ENCODE measurements at regions not wholly inside any gene's neighbourhood (a gene's known extent, or its start where the extent isn't known, plus 50 kb on each side); places are given as distances from the start of the nearest gene placed in this dataset.

GRCh38 chr1:56077206-56077605, 502.2 kb downstream of the PLPP3 start:
- no peak for DNase-seq (ENCODE audit: low read depth)
- Histone ChIP-seq H3K36me3 (ENCODE audit: control insufficient read depth, insufficient read depth, low read length, severe bottlenecking) (no peaks in the 10 kb centered on the region), H3K27me3 (replicated peaks; ENCODE audit: control insufficient read depth, insufficient read depth, low read length) (no peaks in the 10 kb centered on the region), H3K4me3 (ENCODE audit: low read length) (no peak overlapping the region), H3K9me3 (ENCODE audit: control insufficient read depth, low read length) (no peaks in the 10 kb centered on the region), H3K4me1 (ENCODE audit: control insufficient read depth, insufficient read depth, low read length) (peaks cover 46% of the 10 kb centered on the region), H3K9ac (ENCODE audit: low read length) (no peak overlapping the region)

- DNase-seq (ENCODE audit: low read depth): peak; percentile 91
- Histone ChIP-seq H3K27me3 (replicated peaks; ENCODE audit: control insufficient read depth, insufficient read depth, low read length) (no peaks in the 10 kb centered on the region), H3K36me3 (ENCODE audit: control insufficient read depth, insufficient read depth, low read length, severe bottlenecking) (no peaks in the 10 kb centered on the region), H3K4me1 (ENCODE audit: control insufficient read depth, insufficient read depth, low read length) (peaks cover 32% of the 10 kb centered on the region), H3K4me3 (ENCODE audit: low read length) (no peak overlapping the region), H3K9ac (ENCODE audit: low read length) (peak overlapping the region; percentile 57), H3K9me3 (ENCODE audit: control insufficient read depth, low read length) (no peaks in the 10 kb centered on the region)
Measured at GRCh38 chr1:56074007-56074651, 505.2 kb downstream of the PLPP3 start.

GRCh38 chr1:56073614-56074006, 505.8 kb downstream of the PLPP3 start:
- H3K27me3 ChIP-seq (replicated peaks; ENCODE audit: control insufficient read depth, insufficient read depth, low read length): no peaks in the 10 kb centered on the region
- H3K9ac ChIP-seq (ENCODE audit: low read length): peak overlapping the region; percentile 57
- DNase-seq (ENCODE audit: low read depth): no peak
- no peaks in the 10 kb centered on the region for H3K36me3 ChIP-seq (ENCODE audit: control insufficient read depth, insufficient read depth, low read length, severe bottlenecking)
- no peak overlapping the region for H3K4me3 ChIP-seq (ENCODE audit: low read length)
- H3K4me1 ChIP-seq (ENCODE audit: control insufficient read depth, insufficient read depth, low read length): peaks cover 36% of the 10 kb centered on the region
- H3K9me3 ChIP-seq (ENCODE audit: control insufficient read depth, low read length): no peaks in the 10 kb centered on the region

GRCh38 chr1:56073206-56073605, 506.2 kb downstream of the PLPP3 start:
- Histone ChIP-seq H3K9ac (ENCODE audit: low read length) (peak overlapping the region; percentile 57), H3K4me1 (ENCODE audit: control insufficient read depth, insufficient read depth, low read length) (peaks cover 41% of the 10 kb centered on the region), H3K9me3 (ENCODE audit: control insufficient read depth, low read length) (no peaks in the 10 kb centered on the region), H3K4me3 (ENCODE audit: low read length) (no peak overlapping the region), H3K36me3 (ENCODE audit: control insufficient read depth, insufficient read depth, low read length, severe bottlenecking) (no peaks in the 10 kb centered on the region), H3K27me3 (replicated peaks; ENCODE audit: control insufficient read depth, insufficient read depth, low read length) (no peaks in the 10 kb centered on the region)
- no peak for DNase-seq (ENCODE audit: low read depth)

GRCh38 chr1:56072310-56072709, 507.1 kb downstream of the PLPP3 start:
- H3K27me3 ChIP-seq (replicated peaks; ENCODE audit: control insufficient read depth, insufficient read depth, low read length): no peaks in the 10 kb centered on the region
- H3K9ac ChIP-seq (ENCODE audit: low read length): no peak overlapping the region
- DNase-seq (ENCODE audit: low read depth): no peak
- H3K4me1 ChIP-seq (ENCODE audit: control insufficient read depth, insufficient read depth, low read length): peaks cover 37% of the 10 kb centered on the region
- H3K36me3 ChIP-seq (ENCODE audit: control insufficient read depth, insufficient read depth, low read length, severe bottlenecking): no peaks in the 10 kb centered on the region
- H3K4me3 ChIP-seq (ENCODE audit: low read length): no peak overlapping the region
- no peaks in the 10 kb centered on the region for H3K9me3 ChIP-seq (ENCODE audit: control insufficient read depth, low read length)

- no peak overlapping the region for H3K4me3 ChIP-seq (ENCODE audit: low read length)
- no peaks in the 10 kb centered on the region for H3K27me3 ChIP-seq (replicated peaks; ENCODE audit: control insufficient read depth, insufficient read depth, low read length)
- H3K9me3 ChIP-seq (ENCODE audit: control insufficient read depth, low read length): no peaks in the 10 kb centered on the region
- no peak overlapping the region for H3K9ac ChIP-seq (ENCODE audit: low read length)
- H3K4me1 ChIP-seq (ENCODE audit: control insufficient read depth, insufficient read depth, low read length): peaks cover 31% of the 10 kb centered on the region
- no peak for DNase-seq (ENCODE audit: low read depth)
- H3K36me3 ChIP-seq (ENCODE audit: control insufficient read depth, insufficient read depth, low read length, severe bottlenecking): no peaks in the 10 kb centered on the region
Measured at GRCh38 chr1:56071351-56071750, 508.0 kb downstream of the PLPP3 start.

GRCh38 chr1:56070601-56071000, 508.8 kb downstream of the PLPP3 start:
- H3K27me3 ChIP-seq (replicated peaks; ENCODE audit: control insufficient read depth, insufficient read depth, low read length): no peaks in the 10 kb centered on the region
- peaks cover 36% of the 10 kb centered on the region for H3K4me1 ChIP-seq (ENCODE audit: control insufficient read depth, insufficient read depth, low read length)
- no peak overlapping the region for H3K4me3 ChIP-seq (ENCODE audit: low read length)
- peak; percentile 79 for DNase-seq (ENCODE audit: low read depth)
- no peaks in the 10 kb centered on the region for H3K9me3 ChIP-seq (ENCODE audit: control insufficient read depth, low read length)
- no peak overlapping the region for H3K9ac ChIP-seq (ENCODE audit: low read length)
- H3K36me3 ChIP-seq (ENCODE audit: control insufficient read depth, insufficient read depth, low read length, severe bottlenecking): no peaks in the 10 kb centered on the region

- no peak for DNase-seq (ENCODE audit: low read depth)
- Histone ChIP-seq H3K4me1 (ENCODE audit: control insufficient read depth, insufficient read depth, low read length) (peaks cover 44% of the 10 kb centered on the region), H3K27me3 (replicated peaks; ENCODE audit: control insufficient read depth, insufficient read depth, low read length) (no peaks in the 10 kb centered on the region), H3K9ac (ENCODE audit: low read length) (no peak overlapping the region), H3K36me3 (ENCODE audit: control insufficient read depth, insufficient read depth, low read length, severe bottlenecking) (no peaks in the 10 kb centered on the region), H3K9me3 (ENCODE audit: control insufficient read depth, low read length) (no peaks in the 10 kb centered on the region), H3K4me3 (ENCODE audit: low read length) (no peak overlapping the region)
Measured at GRCh38 chr1:56069824-56070223, 509.5 kb downstream of the PLPP3 start.

- no peaks in the 10 kb centered on the region for H3K9me3 ChIP-seq (ENCODE audit: control insufficient read depth, low read length)
- no peak overlapping the region for H3K9ac ChIP-seq (ENCODE audit: low read length)
- H3K27me3 ChIP-seq (replicated peaks; ENCODE audit: control insufficient read depth, insufficient read depth, low read length): no peaks in the 10 kb centered on the region
- H3K36me3 ChIP-seq (ENCODE audit: control insufficient read depth, insufficient read depth, low read length, severe bottlenecking): no peaks in the 10 kb centered on the region
- no peak for DNase-seq (ENCODE audit: low read depth)
- peaks cover 46% of the 10 kb centered on the region for H3K4me1 ChIP-seq (ENCODE audit: control insufficient read depth, insufficient read depth, low read length)
- no peak overlapping the region for H3K4me3 ChIP-seq (ENCODE audit: low read length)
Measured at GRCh38 chr1:56068908-56069307, 510.5 kb downstream of the PLPP3 start.

GRCh38 chr1:56068210-56068609, 511.2 kb downstream of the PLPP3 start:
- Histone ChIP-seq H3K9ac (ENCODE audit: low read length) (no peak overlapping the region), H3K4me3 (ENCODE audit: low read length) (no peak overlapping the region), H3K9me3 (ENCODE audit: control insufficient read depth, low read length) (no peaks in the 10 kb centered on the region), H3K36me3 (ENCODE audit: control insufficient read depth, insufficient read depth, low read length, severe bottlenecking) (no peaks in the 10 kb centered on the region), H3K27me3 (replicated peaks; ENCODE audit: control insufficient read depth, insufficient read depth, low read length) (no peaks in the 10 kb centered on the region), H3K4me1 (ENCODE audit: control insufficient read depth, insufficient read depth, low read length) (peaks cover 45% of the 10 kb centered on the region)
- no peak for DNase-seq (ENCODE audit: low read depth)

GRCh38 chr1:56065729-56066128, 513.6 kb downstream of the PLPP3 start:
- Histone ChIP-seq H3K4me1 (ENCODE audit: control insufficient read depth, insufficient read depth, low read length) (peaks cover 48% of the 10 kb centered on the region), H3K36me3 (ENCODE audit: control insufficient read depth, insufficient read depth, low read length, severe bottlenecking) (no peaks in the 10 kb centered on the region), H3K9me3 (ENCODE audit: control insufficient read depth, low read length) (no peaks in the 10 kb centered on the region), H3K4me3 (ENCODE audit: low read length) (no peak overlapping the region), H3K27me3 (replicated peaks; ENCODE audit: control insufficient read depth, insufficient read depth, low read length) (no peaks in the 10 kb centered on the region), H3K9ac (ENCODE audit: low read length) (no peak overlapping the region)
- DNase-seq (ENCODE audit: low read depth): no peak

GRCh38 chr1:56064705-56065104, 514.7 kb downstream of the PLPP3 start:
- H3K27me3 ChIP-seq (replicated peaks; ENCODE audit: control insufficient read depth, insufficient read depth, low read length): no peaks in the 10 kb centered on the region
- H3K9me3 ChIP-seq (ENCODE audit: control insufficient read depth, low read length): no peaks in the 10 kb centered on the region
- no peak overlapping the region for H3K9ac ChIP-seq (ENCODE audit: low read length)
- no peak for DNase-seq (ENCODE audit: low read depth)
- peaks cover 48% of the 10 kb centered on the region for H3K4me1 ChIP-seq (ENCODE audit: control insufficient read depth, insufficient read depth, low read length)
- H3K4me3 ChIP-seq (ENCODE audit: low read length): no peak overlapping the region
- H3K36me3 ChIP-seq (ENCODE audit: control insufficient read depth, insufficient read depth, low read length, severe bottlenecking): no peaks in the 10 kb centered on the region
